Gastroesophageal sphincter (tissue), 3 donors: ENCODE measurements at regions not wholly inside any gene's neighbourhood (a gene's known extent, or its start where the extent isn't known, plus 50 kb on each side); places are given as distances from the start of the nearest gene placed in this dataset.

ENCODE experiments used
- CTCF ChIP-seq, 4 experiments: fragments of 200-600 bp in 2 of 4; fragments of 450-650 bp in 2 of 4; sonication (generic) in 1 of 4; IDR thresholded peaks; one replicate each; pipeline ENCODE4 v1.5.1; 2017 to 2019; ENCODE audit warnings: antibody characterized with exemption in 4 of 4, mild to moderate bottlenecking in 2 of 4, moderate library complexity in 2 of 4
- EP300 ChIP-seq: sonication (generic); formaldehyde crosslinking; IDR thresholded peaks from one replicate; pipeline ENCODE4 v1.6.1; 2017; ENCODE audit warnings: antibody characterized with exemption, mild to moderate bottlenecking
- POLR2A ChIP-seq, 2 donors: fragments of 450-650 bp; IDR thresholded peaks; one replicate each; pipeline ENCODE4 v1.6.1; 2017; ENCODE audit warnings: antibody characterized with exemption in 2 of 2, mild to moderate bottlenecking in 2 of 2, moderate library complexity in 1 of 2

DNA sequence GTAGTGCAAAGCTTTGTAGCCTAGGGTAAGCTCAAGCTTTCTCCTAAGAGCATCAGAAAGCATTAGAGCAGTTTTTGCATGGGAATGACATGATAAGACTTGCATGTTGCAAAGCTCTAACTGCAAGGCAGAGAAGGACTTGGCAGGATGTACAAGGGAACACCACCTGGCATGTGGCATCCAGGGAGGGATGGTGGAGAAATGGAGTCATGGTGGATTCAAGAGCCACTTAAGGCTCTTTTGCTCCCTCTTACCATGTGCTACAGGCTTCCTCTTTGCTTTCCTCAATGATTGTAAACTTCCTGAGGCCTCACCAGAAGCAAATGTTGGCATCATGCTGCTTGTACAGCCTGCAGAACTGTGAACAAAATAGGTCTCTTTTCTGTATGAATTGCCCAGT lies 266.0 kb downstream of the GLI2 start:
- TF ChIP-seq EP300: no peak
- TF ChIP-seq CTCF (IDR thresholded peaks at IDR 0.05): no peak
- TF ChIP-seq POLR2A (IDR thresholded peaks at IDR 0.05): no peak
